ENCODE measurements at regions not wholly inside any gene's neighbourhood (a gene's known extent, or its start where the extent isn't known, plus 50 kb on each side); places are given as distances from the start of the nearest gene placed in this dataset.

- peak; percentile 72 for DNase-seq (ENCODE audit: low read depth)
These were observed 104.4 kb upstream of the PRL start for GRCh38 chr6:22401206-22401605.

DNA sequence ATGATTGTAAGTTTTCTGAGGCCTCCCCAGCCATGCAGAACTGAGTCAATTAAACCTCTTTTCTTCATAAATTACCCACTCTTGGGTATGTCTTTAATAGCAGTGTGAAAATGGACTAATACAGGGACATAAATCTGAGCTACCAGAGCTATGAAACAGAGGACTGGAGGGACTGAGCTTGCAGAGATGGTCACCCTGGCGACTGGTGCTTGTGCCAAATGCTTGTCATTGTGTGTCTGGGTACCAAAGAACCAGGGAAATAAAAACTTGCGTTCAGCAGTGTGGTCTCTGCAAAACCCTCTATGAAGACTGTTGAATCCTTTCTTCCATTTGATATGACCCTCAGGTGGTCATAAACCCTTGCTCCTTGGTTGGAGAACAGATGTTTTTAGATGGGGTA is 105.1 kb upstream of the PRL start:
- DNase-seq (ENCODE audit: low read depth), result no peak

DNA sequence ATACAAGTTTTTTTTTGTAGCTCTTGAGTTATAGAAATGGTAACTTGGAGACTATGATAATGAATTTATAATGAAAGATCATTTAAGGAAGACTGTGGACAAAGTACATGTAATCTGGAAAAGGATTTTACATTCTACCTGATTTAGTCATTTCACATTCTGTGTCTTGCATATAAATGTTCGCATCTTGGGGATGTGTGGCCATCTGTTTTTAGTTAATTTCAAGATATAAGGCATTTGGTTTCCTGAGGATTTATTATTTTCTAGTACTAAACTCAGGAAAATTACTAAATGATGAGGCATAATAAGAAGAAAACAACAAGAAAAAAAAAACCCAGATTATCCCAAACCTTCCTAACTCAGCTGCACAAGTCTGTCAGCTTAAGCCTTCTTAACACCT is 112.7 kb upstream of the PRL start:
- DNase-seq (ENCODE audit: low read depth), result no peak

GRCh38 chr6:22411376-22412105 is 114.7 kb upstream of the PRL start:
- DNase-seq (ENCODE audit: low read depth), result no peak

DNA sequence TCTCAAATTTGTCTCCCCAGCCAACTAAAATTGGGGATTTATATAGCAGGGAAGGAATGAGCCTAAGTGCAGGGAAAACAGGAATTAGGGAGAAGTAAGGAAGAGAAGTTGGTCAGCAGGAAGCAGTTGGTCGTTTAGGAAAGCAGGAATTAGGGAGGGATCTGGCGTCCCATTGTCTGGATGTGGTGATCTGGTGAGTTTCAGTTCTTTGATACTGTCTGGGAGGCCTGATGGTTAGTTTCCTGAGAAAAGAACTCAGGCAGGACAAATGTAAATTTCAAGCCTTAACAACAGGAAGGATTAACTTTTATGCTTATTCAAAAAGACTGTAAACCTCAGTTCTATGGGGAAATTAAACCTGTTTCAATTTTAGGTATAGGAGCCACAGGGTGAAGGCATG is 116.2 kb upstream of the PRL start:
- no peak for DNase-seq (ENCODE audit: low read depth)

DNA sequence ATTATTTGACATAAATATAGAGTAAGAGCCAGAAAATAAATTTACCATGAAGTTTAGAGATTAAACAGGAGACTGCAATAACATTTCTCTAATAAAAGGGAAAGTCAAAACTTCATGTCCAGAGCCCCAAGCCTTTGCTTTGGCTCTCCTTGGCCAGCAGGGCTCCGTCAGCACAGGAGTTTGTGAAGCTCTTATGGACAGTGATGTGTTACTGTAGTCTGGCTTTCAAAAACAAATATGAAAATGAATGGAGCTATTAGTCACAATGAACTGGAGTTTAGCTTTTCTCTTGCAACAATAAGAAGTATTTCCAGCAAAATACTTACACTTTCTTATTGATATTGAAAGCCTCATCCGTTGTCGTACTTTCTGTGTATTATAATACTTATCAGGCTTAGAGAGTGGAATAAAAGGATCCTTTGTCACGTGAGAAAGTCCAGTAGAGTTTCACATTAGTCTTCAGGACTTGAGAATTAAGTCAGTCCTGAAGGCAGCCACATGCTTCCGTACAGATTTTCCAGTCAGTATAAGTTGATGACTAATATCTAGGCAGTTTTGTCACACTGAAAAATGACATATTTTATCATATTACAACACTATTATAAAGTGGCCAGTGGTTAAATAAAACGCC is 117.0 kb upstream of the PRL start:
- DNase-seq (ENCODE audit: low read depth), result peak; percentile 50

DNA sequence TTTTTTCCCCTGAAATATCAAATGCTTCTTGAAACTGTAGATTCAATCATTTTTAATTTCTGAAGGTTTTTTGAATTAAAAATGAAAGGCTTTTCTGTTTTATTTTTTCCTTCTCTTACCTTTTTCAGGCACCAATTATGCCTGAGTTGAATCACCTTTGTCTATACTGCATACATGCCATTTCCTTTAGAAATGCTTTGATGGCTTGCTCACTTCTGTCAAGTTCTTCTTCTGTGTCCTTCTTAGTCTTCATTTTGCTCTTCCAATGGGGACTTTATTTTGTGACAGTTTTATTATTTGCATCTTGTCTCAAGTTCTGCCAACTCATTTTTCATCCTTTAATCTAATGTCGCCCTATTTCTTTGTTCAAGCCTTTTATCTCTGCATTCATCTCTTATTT is 121.9 kb upstream of the PRL start:
- peak; percentile 45 for DNase-seq (ENCODE audit: low read depth)

DNA sequence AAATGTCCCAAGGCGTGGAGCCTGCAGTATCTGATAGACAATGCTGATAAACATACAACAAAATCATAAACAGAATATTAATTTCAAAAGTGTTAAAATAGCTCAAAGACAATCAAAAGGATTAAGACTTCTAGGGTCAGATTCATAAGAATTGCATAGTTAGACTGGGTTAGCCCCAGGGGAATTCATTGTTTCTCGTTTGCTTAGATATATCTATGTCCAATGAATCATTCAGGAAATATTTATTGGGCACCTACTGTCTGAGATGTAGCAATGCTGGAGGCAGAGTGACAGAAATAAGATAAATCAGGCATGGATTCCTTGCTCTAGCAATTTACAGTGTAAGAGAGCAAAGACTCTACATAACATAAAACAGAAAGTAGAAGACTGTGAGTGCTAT is 124.4 kb upstream of the PRL start:
- peak; percentile 89 for DNase-seq (ENCODE audit: low read depth)

GRCh38 chr6:22424196-22424595 is 127.4 kb upstream of the PRL start:
- DNase-seq (ENCODE audit: low read depth), result peak; percentile 45

- no peak for DNase-seq (ENCODE audit: low read depth)
These were observed 135.2 kb upstream of the PRL start for GRCh38 chr6:22432060-22432459.

GRCh38 chr6:22433745-22434144 is 135.6 kb upstream of the HDGFL1 start:
- DNase-seq (ENCODE audit: low read depth), result no peak

DNA sequence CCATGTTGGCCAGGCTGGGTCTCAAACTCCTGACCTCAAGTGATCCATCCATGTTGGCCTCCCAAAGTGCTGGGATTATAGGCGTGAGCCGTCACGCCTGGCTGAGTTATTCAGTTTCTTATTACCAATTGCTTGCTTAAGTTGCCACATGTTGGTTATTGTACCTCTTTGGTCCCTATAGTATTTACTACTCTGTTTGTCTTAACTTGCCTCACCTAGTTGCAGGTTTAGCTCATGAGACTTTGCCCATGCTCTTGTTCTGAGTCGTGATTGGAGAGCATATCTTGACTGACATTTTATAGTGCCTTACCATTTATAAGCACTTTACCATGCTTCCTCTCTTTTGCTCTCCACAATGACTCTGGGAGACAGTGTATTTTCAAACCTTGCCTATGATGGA is 134.2 kb upstream of the HDGFL1 start:
- no peak for DNase-seq (ENCODE audit: low read depth)

DNA sequence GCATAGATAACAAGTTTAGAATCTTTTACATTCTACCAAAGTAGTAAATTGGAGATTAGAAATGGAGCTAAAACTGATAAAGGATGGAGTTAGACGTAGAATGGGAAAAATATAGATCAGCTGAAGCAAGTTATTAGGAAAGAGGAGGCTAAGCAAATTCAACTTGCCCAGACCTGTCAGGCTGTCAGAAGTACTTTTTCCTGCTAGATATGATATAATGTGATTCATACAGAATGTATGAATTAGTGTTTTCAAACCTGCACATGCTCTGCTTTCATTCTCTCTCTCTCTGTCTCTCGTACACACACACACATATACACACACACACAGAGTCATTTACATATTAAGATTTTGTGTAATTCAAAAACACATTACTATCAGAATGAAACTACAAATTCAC is 133.2 kb upstream of the HDGFL1 start:
- no peak for DNase-seq (ENCODE audit: low read depth)

DNA sequence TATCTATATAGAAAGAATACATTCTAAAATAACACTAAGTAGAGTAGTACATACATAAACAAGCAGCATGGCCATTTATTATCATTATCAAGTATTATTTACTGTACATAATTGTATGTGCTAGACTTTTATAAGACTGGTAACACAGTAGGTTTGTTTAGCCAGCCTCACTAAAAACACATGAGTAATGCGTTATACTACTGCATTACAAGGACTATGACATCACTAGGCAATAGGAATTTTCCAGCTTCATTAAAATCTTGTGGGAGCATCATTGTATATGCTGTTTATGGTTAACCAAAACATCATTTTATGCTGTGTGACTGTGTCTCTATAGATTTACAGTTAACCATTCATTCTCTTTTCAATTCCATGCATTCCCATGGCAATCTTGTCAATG is 131.7 kb upstream of the HDGFL1 start:
- peak; percentile 16 for DNase-seq (ENCODE audit: low read depth)

GRCh38 chr6:22442826-22443225 is 126.5 kb upstream of the HDGFL1 start:
- no peak for DNase-seq (ENCODE audit: low read depth)

- peak; percentile 34 for DNase-seq (ENCODE audit: low read depth)
These were observed 125.0 kb upstream of the HDGFL1 start for GRCh38 chr6:22444330-22444729.

- no peak for DNase-seq (ENCODE audit: low read depth)
These were observed 123.4 kb upstream of the HDGFL1 start for GRCh38 chr6:22445946-22446345.

- no peak for DNase-seq (ENCODE audit: low read depth)
These were observed 121.8 kb upstream of the HDGFL1 start for GRCh38 chr6:22447249-22448196.

DNA sequence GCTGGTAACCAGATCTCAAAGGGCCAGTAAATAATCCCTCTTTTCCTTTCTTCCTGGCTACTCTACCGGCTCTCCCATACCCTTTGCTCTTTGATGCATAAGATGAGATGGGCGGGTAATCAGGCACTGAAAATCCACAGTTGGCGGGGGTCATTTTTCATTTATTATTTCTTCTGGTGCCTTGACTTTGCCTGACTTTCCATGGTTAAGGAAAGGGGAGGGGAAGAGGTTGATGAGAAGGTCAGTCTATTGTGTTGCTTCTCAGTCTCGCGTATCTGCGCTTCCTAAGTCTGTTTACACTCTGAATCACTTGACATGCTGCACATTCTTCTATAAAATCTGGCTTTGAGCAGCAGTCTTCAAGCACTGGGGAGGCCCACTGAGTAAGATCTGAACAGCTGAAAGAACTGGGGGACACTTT is 121.1 kb upstream of the HDGFL1 start:
- DNase-seq (ENCODE audit: low read depth), result peak; percentile 69

DNA sequence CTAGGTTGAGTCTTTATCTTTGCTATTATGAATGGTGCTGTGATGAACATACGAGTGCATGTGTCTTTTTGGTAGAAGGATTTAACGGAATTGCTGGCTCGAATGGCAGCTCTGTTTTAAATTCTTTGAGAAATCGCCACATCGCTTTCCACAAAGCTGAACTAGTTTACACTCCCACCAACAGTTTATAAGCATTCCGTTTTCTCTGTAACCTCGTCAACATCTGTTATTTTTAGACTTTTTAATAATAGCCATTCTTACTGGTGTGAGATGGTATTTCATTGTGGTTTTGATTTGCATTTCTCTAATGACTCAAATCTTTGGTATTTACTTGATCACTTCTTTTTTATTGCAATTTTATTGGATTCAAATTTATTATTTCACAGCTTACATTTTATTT is 117.4 kb upstream of the HDGFL1 start:
- DNase-seq (ENCODE audit: low read depth), result peak; percentile 54

DNA sequence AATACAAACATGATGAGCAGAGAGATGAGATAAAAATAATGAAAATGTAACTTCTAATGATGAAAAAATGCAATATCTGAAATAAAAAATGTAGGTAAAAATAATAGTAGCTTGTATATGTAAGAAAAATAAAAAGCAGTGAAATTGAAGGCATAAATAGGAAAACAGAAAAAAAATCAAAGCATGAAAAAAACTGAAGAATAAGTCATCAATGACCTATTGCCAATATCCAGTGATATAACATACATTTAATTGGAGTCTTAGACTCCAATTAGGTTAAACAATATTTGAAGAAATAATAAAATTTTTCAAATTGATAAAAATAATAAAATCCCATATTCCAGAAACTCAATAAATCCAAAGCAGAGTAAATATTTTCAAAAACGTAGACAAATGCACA is 114.0 kb upstream of the HDGFL1 start:
- DNase-seq (ENCODE audit: low read depth), result no peak

- no peak for DNase-seq (ENCODE audit: low read depth)
These were observed 111.4 kb upstream of the HDGFL1 start for GRCh38 chr6:22457996-22458395.

Measured in M059J (cell line).